HepG2 (cell line): ENCODE measurements at regions not wholly inside any gene's neighbourhood (a gene's known extent, or its start where the extent isn't known, plus 50 kb on each side); places are given as distances from the start of the nearest gene placed in this dataset.

Experiments
- ATAC-seq: fragments of 200-7000 bp; cut with Tn5 transposase; 3 replicates; pipeline ENCODE4 v1.9.1; 2020; ENCODE audit warnings: mild to moderate bottlenecking, moderate library complexity
- BruUV-seq: library from RNA; stranded (reverse); fragments of 400-500 nt; replicated peaks from 2 replicates; lab custom pipeline; 2021; lab: Mats Ljungman, UMichigan
- CTCF ChIA-PET: fragments of 300-600 bp; formaldehyde crosslinking; extraction: SDS; loops from one replicate; lab custom pipeline; 2021; ENCODE audit warnings: low total read pairs, inconsistent platforms, low intra/inter-chr PET ratio; lab: Yijun Ruan, JAX
- POLR2A ChIA-PET: fragments of 350-600 bp; sonication (Branson Sonifier 250); formaldehyde crosslinking; loops from one replicate; lab custom pipeline; 2020; ENCODE audit warnings: antibody characterized with exemption, inconsistent platforms; lab: Yijun Ruan, JAX
- DNase-seq: peaks from one replicate; pipeline ENCODE4 v3.0.0-alpha.2; 2015; ENCODE audit warnings: low spot score
- FAIRE-seq: peaks from 3 replicates; lab custom pipeline; 2011; peaks lifted over from hg19 to GRCh38; lab: Jason Lieb, UNC
- H2AFZ ChIP-seq: one replicate; pipeline ENCODE4 v1.6.1; 2011; ENCODE audit warnings: low read length, inconsistent platforms
- H3K27ac ChIP-seq: fragments of 300-600 bp; 3 replicates; pipeline ENCODE4 v1.8.0; 2011; ENCODE audit warnings: mixed run types, mild to moderate bottlenecking, mixed read lengths, low read length, inconsistent platforms; ENCODE audit not compliant: insufficient read depth; ENCODE audit errors: extremely low read length
- H3K27me3 ChIP-seq, 2 experiments: fragments of 200-600 bp in 1 of 2; 2 replicates in 1 of 2; 3 replicates in 1 of 2; pipeline versions ENCODE4 v1.6.0 to v1.8.0; 2011; ENCODE audit warnings: low read length in 2 of 2, mild to moderate bottlenecking in 2 of 2, moderate library complexity in 2 of 2, inconsistent platforms in 1 of 2; ENCODE audit not compliant: insufficient read depth in 2 of 2, control insufficient read depth in 1 of 2
- H3K36me3 ChIP-seq, 2 experiments: fragments of 200-600 bp in 1 of 2; replicated peaks in 1 of 2; 2 replicates in 1 of 2; 3 replicates in 1 of 2; pipeline versions ENCODE4 v1.5.1 to v1.8.0; 2011; ENCODE audit warnings: low read length in 2 of 2, inconsistent platforms in 1 of 2; ENCODE audit not compliant: insufficient read depth in 2 of 2, control insufficient read depth in 1 of 2
- H3K4me1 ChIP-seq: 2 replicates; pipeline ENCODE4 v1.5.1; 2012; ENCODE audit warnings: low read length, inconsistent platforms; ENCODE audit not compliant: insufficient read depth
- H3K4me2 ChIP-seq: 2 replicates; pipeline ENCODE4 v1.6.0; 2011; ENCODE audit warnings: low read depth, low read length, inconsistent platforms
- H3K4me3 ChIP-seq, 3 experiments: fragments of 200-600 bp in 1 of 3; sonication (generic), shearing (Covaris generic) in 1 of 3; replicated peaks in 1 of 3; 2 replicates each; pipeline ENCODE4 v1.5.1; 2011 to 2016; ENCODE audit warnings: low read length in 3 of 3, inconsistent platforms in 2 of 3, low read depth in 2 of 3, mild to moderate bottlenecking in 2 of 3, control low read depth in 1 of 3, mixed read lengths in 1 of 3; ENCODE audit not compliant: insufficient read depth in 1 of 3
- H3K79me2 ChIP-seq: one replicate; pipeline ENCODE4 v1.6.1; 2011; ENCODE audit warnings: low read length, inconsistent platforms; ENCODE audit not compliant: insufficient read depth
- H3K9ac ChIP-seq: 2 replicates; pipeline ENCODE4 v1.6.0; 2011; ENCODE audit warnings: mild to moderate bottlenecking, low read depth, low read length, inconsistent platforms; ENCODE audit not compliant: insufficient read depth
- H3K9me3 ChIP-seq: 2 replicates; pipeline ENCODE4 v1.5.1; 2012; ENCODE audit warnings: mild to moderate bottlenecking, low read length
- H4K20me1 ChIP-seq: 2 replicates; pipeline ENCODE4 v1.6.0; 2011; ENCODE audit warnings: inconsistent platforms, mild to moderate bottlenecking, low read length, moderate library complexity; ENCODE audit not compliant: insufficient read depth
- GABPA ChIP-seq, 2 experiments: IDR thresholded peaks; 2 replicates each; pipeline ENCODE4 v1.6.1; 2011 to 2016; ENCODE audit warnings: low read depth in 2 of 2, low read length in 1 of 2, missing biosample characterization in 1 of 2, missing genetic modification characterization in 1 of 2
- JUNB ChIP-seq: sonication (generic); formaldehyde crosslinking; IDR thresholded peaks from 2 replicates; pipeline ENCODE4 v1.8.0; 2022; ENCODE audit warnings: missing genetic modification reagents, mild to moderate bottlenecking, borderline replicate concordance
- MATR3 ChIP-seq: sonication (generic); formaldehyde crosslinking; IDR thresholded peaks from 2 replicates; pipeline ENCODE4 v1.4.0; 2020; ENCODE audit warnings: missing genetic modification reagents
- POLR2AphosphoS2 ChIP-seq: IDR thresholded peaks from 2 replicates; pipeline ENCODE4 v1.6.1; 2011; ENCODE audit warnings: low read depth, low read length, improper control_type of control experiment
- POLR2G ChIP-seq: fragments of 200-400 bp; formaldehyde crosslinking; IDR thresholded peaks from 2 replicates; pipeline ENCODE4 v1.6.1; 2018; ENCODE audit warnings: mild to moderate bottlenecking, low read depth, low read length, moderate library complexity
- RARA ChIP-seq: IDR thresholded peaks from 2 replicates; pipeline ENCODE4 v1.6.1; 2016; ENCODE audit warnings: missing genetic modification reagents, missing compliant biosample characterization
- SIN3A ChIP-seq: IDR thresholded peaks from 2 replicates; pipeline ENCODE4 v1.6.1; 2011; ENCODE audit warnings: low read depth, mild to moderate bottlenecking, control low read depth, low read length, borderline replicate concordance
- ZBTB44 ChIP-seq: sonication (generic); formaldehyde crosslinking; IDR thresholded peaks from 2 replicates; pipeline ENCODE4 v1.4.0; 2020; ENCODE audit warnings: missing genetic modification reagents
- ZFAT ChIP-seq: sonication (generic); formaldehyde crosslinking; conservative IDR thresholded peaks from 2 replicates; pipeline ENCODE4 v1.8.1; 2023; ENCODE audit warnings: missing genetic modification reagents, inconsistent platforms
- ZFP36L1 ChIP-seq: sonication (generic); formaldehyde crosslinking; IDR thresholded peaks from 2 replicates; pipeline ENCODE4 v1.8.0; 2022; ENCODE audit warnings: mild to moderate bottlenecking, missing genetic modification reagents, moderate library complexity
- ZNF17 ChIP-seq: sonication (generic); formaldehyde crosslinking; IDR thresholded peaks from 2 replicates; pipeline ENCODE4 v1.5.0; 2020; ENCODE audit warnings: mild to moderate bottlenecking, missing genetic modification reagents
- ZNF33B ChIP-seq: sonication (generic); formaldehyde crosslinking; IDR thresholded peaks from 2 replicates; pipeline ENCODE4 v1.5.1; 2020; ENCODE audit warnings: mild to moderate bottlenecking, missing genetic modification reagents
- ZNF362 ChIP-seq: sonication (generic); formaldehyde crosslinking; IDR thresholded peaks from 2 replicates; pipeline ENCODE4 v1.4.0; 2020; ENCODE audit warnings: missing genetic modification reagents, mild to moderate bottlenecking, borderline replicate concordance
- ZNF558 ChIP-seq: sonication (generic); formaldehyde crosslinking; IDR thresholded peaks from 2 replicates; pipeline ENCODE4 v1.9.0; 2022; ENCODE audit warnings: mild to moderate bottlenecking, missing genetic modification reagents, borderline replicate concordance
- ZNF713 ChIP-seq: sonication (generic); formaldehyde crosslinking; IDR thresholded peaks from 2 replicates; pipeline ENCODE4 v1.4.0; 2020; ENCODE audit warnings: mild to moderate bottlenecking, missing genetic modification reagents
- ZNF792 ChIP-seq: IDR thresholded peaks from 2 replicates; pipeline ENCODE4 v1.6.1; 2016
- ZNF879 ChIP-seq: sonication (generic); formaldehyde crosslinking; IDR thresholded peaks from 2 replicates; pipeline ENCODE4 v1.8.1; 2023; ENCODE audit warnings: missing genetic modification reagents
- in situ Hi-C: cut with HindIII; loops from 2 replicates; pipeline ENCODE4 v1.10.0; 2017; ENCODE audit warnings: low pct_unique_long_range_greater_than_20kb; ENCODE audit not compliant: extremely low pct_ligation_motif_present
- intact Hi-C: fragments of 100-400 bp; cut with micrococcal nuclease; formaldehyde crosslinking; loops from one replicate; pipeline ENCODE4 v1.10.0; 2022; ENCODE audit not compliant: unreplicated experiment

GRCh38 chr11:25271301-25271700 is 774.4 kb downstream of the LUZP2 start:
- Histone ChIP-seq H4K20me1 (no peaks in the 10 kb centered on the region), H2AFZ (no peak overlapping the region), H3K36me3 (no peaks in the 10 kb centered on the region), H3K79me2 (no peaks in the 10 kb centered on the region), H3K9ac (no peak overlapping the region), H3K27ac (no peak overlapping the region), H3K4me1 (no peaks in the 10 kb centered on the region), H3K4me2 (no peak overlapping the region), H3K4me3 (no peak overlapping the region), H3K27me3 (no peaks in the 10 kb centered on the region), H3K9me3 (no peaks in the 10 kb centered on the region)
- in situ Hi-C loops (no loop called here), intact Hi-C loops (no loop called here)
- no peak for TF ChIP-seq ZFP36L1
- TF ChIP-seq GABPA (IDR thresholded peaks at IDR 0.05; ENCODE audit: low read depth, low read length), result no peak
- no peak for TF ChIP-seq GABPA (CRISPR knock-in tag; IDR thresholded peaks at IDR 0.05; ENCODE audit: low read depth)
- TF ChIP-seq POLR2AphosphoS2, result no peak
- ChIA-PET POLR2A (no interaction called here), CTCF (no interaction called here)
- FAIRE-seq (no peak), ATAC-seq (no peak), DNase-seq (no peak)
- no TSS peak for BruUV-seq

- CTCF ChIA-PET, result no interaction called here
- no peaks in the 10 kb centered on the region for H3K27me3 ChIP-seq
- in situ Hi-C loops, result no loop called here
- no peaks in the 10 kb centered on the region for H3K36me3 ChIP-seq
- no peaks in the 10 kb centered on the region for H3K9me3 ChIP-seq
- H3K27ac ChIP-seq, result no peak overlapping the region
- POLR2A ChIA-PET, result no interaction called here
- H3K79me2 ChIP-seq, result no peaks in the 10 kb centered on the region
- H4K20me1 ChIP-seq, result no peaks in the 10 kb centered on the region
- H3K9ac ChIP-seq, result no peak overlapping the region
- no peak for DNase-seq
- no peak overlapping the region for H3K4me3 ChIP-seq
- no peak overlapping the region for H3K4me2 ChIP-seq
- no peak for ATAC-seq
- FAIRE-seq, result no peak
- H2AFZ ChIP-seq, result no peak overlapping the region
- H3K4me1 ChIP-seq, result no peaks in the 10 kb centered on the region
- intact Hi-C loops, result no loop called here
- BruUV-seq, result no TSS peak
- TF ChIP-seq ZBTB44 (CRISPR knock-in tag), result no peak
- no peak for TF ChIP-seq RARA (CRISPR knock-in tag)
- TF ChIP-seq ZNF792 (CRISPR knock-in tag), result no peak
- TF ChIP-seq MATR3, result no peak
- TF ChIP-seq ZNF17 (CRISPR knock-in tag), result no peak
- no peak for TF ChIP-seq POLR2G
- no peak for TF ChIP-seq SIN3A
- TF ChIP-seq ZNF713 (CRISPR knock-in tag), result no peak
- TF ChIP-seq ZNF362 (CRISPR knock-in tag), result no peak
- TF ChIP-seq ZNF879, result no peak
- no peak for TF ChIP-seq JUNB (CRISPR knock-in tag)
- no peak for TF ChIP-seq ZFAT (CRISPR knock-in tag)
- no peak for TF ChIP-seq ZNF33B
- TF ChIP-seq ZNF558 (CRISPR knock-in tag), result no peak
Measured at GRCh38 chr11:25272214-25272613, 775.4 kb downstream of the LUZP2 start.
